SU-DHL-6 (cell line): ENCODE measurements at regions not wholly inside any gene's neighbourhood (a gene's known extent, or its start where the extent isn't known, plus 50 kb on each side); places are given as distances from the start of the nearest gene placed in this dataset.

Experiments used
- H2AFZ ChIP-seq: fragments of 200-600 bp; sonication (generic); 2 replicates; pipeline ENCODE4 v1.6.1; 2014; ENCODE audit warnings: low read depth, mild to moderate bottlenecking, moderate library complexity, mixed read lengths, antibody characterized with exemption, low read length; ENCODE audit not compliant: severe bottlenecking
- H3F3A ChIP-seq: fragments of 200-600 bp; shearing (Covaris generic); 2 replicates; pipeline ENCODE4 v1.6.0; 2016; ENCODE audit warnings: antibody characterized with exemption, mild to moderate bottlenecking; ENCODE audit not compliant: insufficient read depth
- H3K27ac ChIP-seq: fragments of 200-600 bp; sonication (generic); 2 replicates; pipeline ENCODE4 v1.5.1; 2016; ENCODE audit warnings: low read depth, mild to moderate bottlenecking, low read length, moderate library complexity, mixed read lengths
- H3K27me3 ChIP-seq: fragments of 200-600 bp; sonication (generic), shearing (Covaris generic); 2 replicates; pipeline ENCODE4 v1.6.0; 2014; ENCODE audit warnings: mild to moderate bottlenecking, low read length
- H3K36me3 ChIP-seq: fragments of 200-600 bp; sonication (generic); 2 replicates; pipeline ENCODE4 v1.6.1; 2014; ENCODE audit warnings: mild to moderate bottlenecking, low read length, mixed read lengths
- H3K4me2 ChIP-seq: fragments of 300-600, 200-600 bp; shearing (Covaris generic), sonication (generic); 2 replicates; pipeline ENCODE4 v1.6.0; 2014; ENCODE audit warnings: low read length, low read depth, mild to moderate bottlenecking; ENCODE audit not compliant: poor library complexity, severe bottlenecking
- H3K4me3 ChIP-seq: fragments of 200-600 bp; sonication (generic); 2 replicates; pipeline ENCODE4 v1.5.1; 2014; ENCODE audit warnings: antibody characterized with exemption, low read length, mild to moderate bottlenecking, mixed read lengths; ENCODE audit not compliant: insufficient read depth, poor library complexity, severe bottlenecking
- H3K79me2 ChIP-seq: fragments of 200-600 bp; sonication (generic); 2 replicates; pipeline ENCODE4 v1.6.1; 2014; ENCODE audit warnings: mild to moderate bottlenecking, low read length, moderate library complexity; ENCODE audit not compliant: insufficient read depth
- H3K9ac ChIP-seq: fragments of 200-600 bp; sonication (generic); 2 replicates; pipeline ENCODE4 v1.7.0; 2014; ENCODE audit warnings: mild to moderate bottlenecking, low read length
- H3K9me2 ChIP-seq: fragments of 200-600 bp; sonication (generic); replicated peaks from 2 replicates; pipeline ENCODE4 v1.6.1; 2014; ENCODE audit warnings: low read length; ENCODE audit not compliant: insufficient read depth
- H3K9me3 ChIP-seq: fragments of 200-600 bp; sonication (generic); 2 replicates; pipeline ENCODE4 v1.6.1; 2014; ENCODE audit warnings: low read length, mixed read lengths; ENCODE audit not compliant: insufficient read depth
- H4K20me1 ChIP-seq: fragments of 200-600 bp; sonication (generic); 2 replicates; pipeline ENCODE4 v1.6.1; 2014; ENCODE audit warnings: low read depth, mild to moderate bottlenecking, antibody characterized with exemption, low read length, moderate library complexity, mixed read lengths
- CTCF ChIP-seq: fragments of 200-600 bp; sonication (generic); IDR thresholded peaks from one replicate; pipeline ENCODE4 v1.5.1; 2017; ENCODE audit warnings: antibody characterized with exemption, mild to moderate bottlenecking, low read length, moderate library complexity; ENCODE audit not compliant: insufficient read depth, poor library complexity, severe bottlenecking
- EZH2phosphoT487 ChIP-seq: fragments of 200-600 bp; sonication (generic), shearing (Covaris generic); conservative IDR thresholded peaks from 2 replicates; pipeline ENCODE4 v1.6.1; 2018; ENCODE audit warnings: mild to moderate bottlenecking, antibody characterized with exemption, low read length, moderate library complexity, mixed read lengths

- Histone ChIP-seq H3K4me2 (no peak overlapping the region), H3K79me2 (no peaks in the 10 kb centered on the region), H3K9me2 (no peaks in the 10 kb centered on the region), H3K4me3 (no peak overlapping the region), H2AFZ (no peak overlapping the region), H3K9ac (no peak overlapping the region), H3K9me3 (no peaks in the 10 kb centered on the region), H3K27me3 (no peaks in the 10 kb centered on the region), H3K36me3 (no peaks in the 10 kb centered on the region), H3F3A (no peaks in the 10 kb centered on the region), H4K20me1 (no peaks in the 10 kb centered on the region), H3K27ac (no peak overlapping the region)
- TF ChIP-seq EZH2phosphoT487, result no peak
- TF ChIP-seq CTCF, result no peak
These were observed 242.8 kb downstream of the TBL1XR1 start for GRCh38 chr3:176954517-176954916.

- H2AFZ ChIP-seq, result no peak overlapping the region
- H4K20me1 ChIP-seq, result no peaks in the 10 kb centered on the region
- no peak overlapping the region for H3K4me2 ChIP-seq
- no peaks in the 10 kb centered on the region for H3K27me3 ChIP-seq
- no peak overlapping the region for H3K27ac ChIP-seq
- no peak overlapping the region for H3K9ac ChIP-seq
- H3K36me3 ChIP-seq, result no peaks in the 10 kb centered on the region
- TF ChIP-seq EZH2phosphoT487 (no peak), CTCF (no peak)
- H3K4me3 ChIP-seq, result no peak overlapping the region
- H3K9me2 ChIP-seq, result no peaks in the 10 kb centered on the region
- H3F3A ChIP-seq, result no peaks in the 10 kb centered on the region
- H3K79me2 ChIP-seq, result no peaks in the 10 kb centered on the region
- H3K9me3 ChIP-seq, result no peaks in the 10 kb centered on the region
These were observed 243.9 kb downstream of the TBL1XR1 start for GRCh38 chr3:176953106-176954060.

- Histone ChIP-seq H3K4me3 (no peak overlapping the region), H3K9me3 (no peaks in the 10 kb centered on the region), H4K20me1 (no peaks in the 10 kb centered on the region), H2AFZ (no peak overlapping the region), H3K27me3 (no peaks in the 10 kb centered on the region), H3K9ac (no peak overlapping the region), H3K4me2 (no peak overlapping the region), H3K27ac (no peak overlapping the region), H3K79me2 (no peaks in the 10 kb centered on the region), H3K36me3 (no peaks in the 10 kb centered on the region), H3K9me2 (no peaks in the 10 kb centered on the region), H3F3A (no peaks in the 10 kb centered on the region)
- TF ChIP-seq EZH2phosphoT487, result no peak
- no peak for TF ChIP-seq CTCF
These were observed 245.5 kb downstream of the TBL1XR1 start for GRCh38 chr3:176951586-176952292.
